Endothelial cell (in vitro differentiated cells): ENCODE measurements at regions not wholly inside any gene's neighbourhood (a gene's known extent, or its start where the extent isn't known, plus 50 kb on each side); places are given as distances from the start of the nearest gene placed in this dataset.

Experiments used
- DNase-seq: peaks from one replicate; pipeline ENCODE4 v3.0.0; 2021; ENCODE audit warnings: low spot score
- H3K27ac Mint-ChIP-seq: one replicate; pipeline ENCODE4 v1.8.0; 2021; ENCODE audit warnings: mixed read lengths, inconsistent platforms; ENCODE audit not compliant: unreplicated experiment
- H3K27me3 Mint-ChIP-seq: one replicate; pipeline ENCODE4 v1.8.0; 2021; ENCODE audit warnings: mild to moderate bottlenecking, moderate library complexity, mixed read lengths, inconsistent platforms; ENCODE audit not compliant: unreplicated experiment
- H3K36me3 Mint-ChIP-seq: one replicate; pipeline ENCODE4 v1.8.0; 2021; ENCODE audit warnings: mild to moderate bottlenecking, low read depth, mixed read lengths, inconsistent platforms; ENCODE audit not compliant: unreplicated experiment
- H3K4me1 Mint-ChIP-seq: one replicate; pipeline ENCODE4 v1.8.0; 2021; ENCODE audit warnings: mild to moderate bottlenecking, mixed read lengths, inconsistent platforms; ENCODE audit not compliant: unreplicated experiment
- H3K4me3 Mint-ChIP-seq: one replicate; pipeline ENCODE4 v1.8.0; 2021; ENCODE audit warnings: mild to moderate bottlenecking, mixed read lengths, inconsistent platforms; ENCODE audit not compliant: unreplicated experiment
- H3K9me3 Mint-ChIP-seq: one replicate; pipeline ENCODE4 v1.8.0; 2021; ENCODE audit warnings: mixed read lengths, inconsistent platforms; ENCODE audit not compliant: unreplicated experiment
- TF ChIP-seq, protein P1 (sequence below): fragments of 200-600 bp; sonication (generic); IDR thresholded peaks from one replicate; pipeline ENCODE4 v1.5.0; 2021; ENCODE audit warnings: antibody characterized with exemption; ENCODE audit not compliant: unreplicated experiment

DNA sequence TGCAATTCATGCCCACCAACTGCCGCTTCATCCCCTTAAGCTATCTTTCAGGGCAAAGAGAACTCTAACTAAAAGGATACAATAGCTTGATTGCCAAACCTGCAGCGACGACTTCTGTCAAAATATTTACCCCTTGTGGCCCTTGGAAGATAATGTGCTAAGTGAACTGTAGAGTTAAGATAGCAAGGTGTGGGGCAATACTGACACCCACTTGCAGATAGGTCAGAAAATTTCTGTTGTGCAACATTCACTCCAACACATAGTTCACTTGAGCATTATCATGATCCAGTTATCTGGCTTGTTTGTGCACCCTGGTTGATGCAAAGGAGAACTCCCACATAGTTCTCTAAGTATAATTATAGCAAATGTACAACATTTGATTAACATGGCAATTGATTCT is 55.6 kb downstream of the RHOXF2B start:
- Mint-ChIP-seq H3K4me3 (no peak overlapping the region), H3K27me3 (no peaks in the 10 kb centered on the region), H3K27ac (no peak overlapping the region), H3K9me3 (no peaks in the 10 kb centered on the region), H3K36me3 (no peaks in the 10 kb centered on the region), H3K4me1 (no peaks in the 10 kb centered on the region)
- DNase-seq = no peak
- TF ChIP-seq, protein P1, sequence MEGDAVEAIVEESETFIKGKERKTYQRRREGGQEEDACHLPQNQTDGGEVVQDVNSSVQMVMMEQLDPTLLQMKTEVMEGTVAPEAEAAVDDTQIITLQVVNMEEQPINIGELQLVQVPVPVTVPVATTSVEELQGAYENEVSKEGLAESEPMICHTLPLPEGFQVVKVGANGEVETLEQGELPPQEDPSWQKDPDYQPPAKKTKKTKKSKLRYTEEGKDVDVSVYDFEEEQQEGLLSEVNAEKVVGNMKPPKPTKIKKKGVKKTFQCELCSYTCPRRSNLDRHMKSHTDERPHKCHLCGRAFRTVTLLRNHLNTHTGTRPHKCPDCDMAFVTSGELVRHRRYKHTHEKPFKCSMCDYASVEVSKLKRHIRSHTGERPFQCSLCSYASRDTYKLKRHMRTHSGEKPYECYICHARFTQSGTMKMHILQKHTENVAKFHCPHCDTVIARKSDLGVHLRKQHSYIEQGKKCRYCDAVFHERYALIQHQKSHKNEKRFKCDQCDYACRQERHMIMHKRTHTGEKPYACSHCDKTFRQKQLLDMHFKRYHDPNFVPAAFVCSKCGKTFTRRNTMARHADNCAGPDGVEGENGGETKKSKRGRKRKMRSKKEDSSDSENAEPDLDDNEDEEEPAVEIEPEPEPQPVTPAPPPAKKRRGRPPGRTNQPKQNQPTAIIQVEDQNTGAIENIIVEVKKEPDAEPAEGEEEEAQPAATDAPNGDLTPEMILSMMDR = no peak

DNA sequence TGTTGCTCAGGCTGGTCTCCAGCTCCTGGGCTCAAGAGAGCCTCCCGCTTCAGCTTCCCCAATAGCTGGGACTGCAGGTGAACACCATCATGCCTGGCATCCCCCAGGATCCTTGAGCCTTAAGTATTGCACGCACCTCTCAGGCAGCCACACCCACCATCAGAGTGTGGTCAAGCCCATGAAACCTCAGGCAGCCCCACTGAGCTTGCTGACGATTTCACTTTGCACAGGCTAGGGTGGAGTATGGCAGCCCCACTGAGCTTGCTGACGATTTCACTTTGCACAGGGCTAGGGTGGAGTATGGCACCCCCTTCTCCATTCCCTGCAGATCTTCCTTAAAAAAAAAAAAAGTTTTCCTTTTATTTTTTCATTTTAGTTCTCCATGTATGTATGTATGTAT is 57.2 kb downstream of the RHOXF2B start:
- Mint-ChIP-seq H3K4me1 (no peaks in the 10 kb centered on the region), H3K27me3 (peaks cover 3% of the 10 kb centered on the region), H3K36me3 (no peaks in the 10 kb centered on the region), H3K4me3 (no peak overlapping the region), H3K27ac (no peak overlapping the region), H3K9me3 (no peaks in the 10 kb centered on the region)
- DNase-seq = no peak
- TF ChIP-seq, protein P1 = no peak

DNA sequence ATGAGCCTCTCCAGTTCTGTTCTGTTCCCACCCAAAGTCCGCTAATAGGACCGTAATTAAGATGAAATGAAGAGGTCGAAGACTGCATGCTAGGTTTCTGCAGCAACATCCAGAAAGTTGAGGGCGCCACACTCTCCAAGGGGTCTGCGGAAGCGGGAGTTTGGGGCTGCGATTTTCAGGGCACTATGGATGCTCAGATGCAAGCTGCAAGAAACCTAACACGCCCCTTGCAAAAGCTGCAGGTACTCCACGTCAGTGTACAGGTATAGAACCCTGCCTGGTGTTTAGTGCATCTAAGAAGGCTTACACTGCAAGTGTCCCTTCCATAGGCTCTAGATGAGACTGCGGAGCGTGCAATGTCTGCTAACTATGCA is 61.4 kb downstream of the RHOXF2B start:
- H3K36me3 Mint-ChIP-seq = no peaks in the 10 kb centered on the region
- peaks cover 11% of the 10 kb centered on the region for H3K27me3 Mint-ChIP-seq
- H3K4me1 Mint-ChIP-seq = no peaks in the 10 kb centered on the region
- DNase-seq = no peak
- no peaks in the 10 kb centered on the region for H3K9me3 Mint-ChIP-seq
- H3K4me3 Mint-ChIP-seq = no peak overlapping the region
- TF ChIP-seq, protein P1 = no peak
- no peak overlapping the region for H3K27ac Mint-ChIP-seq

DNA sequence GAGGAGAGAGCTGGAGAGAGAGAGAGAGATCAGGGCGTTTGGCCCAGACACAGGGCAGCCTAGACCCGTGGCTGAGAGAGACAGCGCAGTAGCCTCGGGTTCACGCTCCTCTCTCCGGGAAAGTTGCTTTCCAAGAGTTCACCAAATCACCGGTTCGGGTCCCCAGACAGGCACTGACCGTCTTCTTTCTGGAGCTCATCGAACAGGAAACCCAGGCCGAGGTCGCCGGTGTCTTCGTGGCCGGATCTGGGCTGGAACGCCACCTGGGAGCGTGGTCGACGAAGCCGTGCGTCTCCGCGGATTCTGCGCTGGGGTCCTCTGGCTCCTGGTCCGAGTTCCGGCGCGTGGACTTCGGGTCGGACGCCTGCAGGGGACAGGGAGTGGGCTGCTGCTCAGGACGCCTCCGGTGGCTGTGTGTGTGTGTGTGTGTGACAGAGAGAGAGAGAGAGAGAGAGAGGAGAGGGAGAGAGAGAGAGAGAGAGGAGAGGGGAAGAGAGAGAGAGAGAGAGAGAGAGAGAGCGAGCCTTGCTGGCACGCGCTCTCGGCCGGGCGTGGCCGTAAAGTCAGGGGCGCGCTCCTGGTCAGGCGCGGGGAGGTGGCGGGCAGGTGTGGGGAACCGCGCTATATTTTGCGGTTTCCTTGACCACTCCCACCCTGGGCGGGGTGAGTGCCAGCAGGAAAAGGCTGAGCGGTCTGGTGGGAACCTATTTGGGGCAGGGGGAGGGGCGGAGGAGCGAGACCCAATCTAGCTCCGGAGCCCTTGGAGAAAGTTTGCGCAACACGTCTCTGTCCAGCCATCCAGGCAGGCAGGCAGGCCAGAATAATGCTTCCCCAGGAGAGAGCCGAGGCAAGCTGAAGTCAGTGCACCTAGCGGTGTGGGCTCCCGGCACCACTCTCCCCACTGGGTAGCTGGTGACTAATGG is 62.1 kb downstream of the RHOXF2B start:
- Mint-ChIP-seq H3K27me3 (peaks cover 11% of the 10 kb centered on the region), H3K4me1 (no peaks in the 10 kb centered on the region), H3K27ac (no peak overlapping the region), H3K9me3 (no peaks in the 10 kb centered on the region), H3K36me3 (no peaks in the 10 kb centered on the region), H3K4me3 (peak overlapping the region; percentile 59)
- DNase-seq = peak; percentile 3
- TF ChIP-seq, protein P1 = no peak
